Testis (tissue), 2 donors: ENCODE measurements at regions not wholly inside any gene's neighbourhood (a gene's known extent, or its start where the extent isn't known, plus 50 kb on each side); places are given as distances from the start of the nearest gene placed in this dataset.

Experiments
- POLR2A ChIP-seq: fragments of 450-650 bp; IDR thresholded peaks from one replicate; pipeline ENCODE4 v1.6.1; 2017; ENCODE audit warnings: antibody characterized with exemption, mild to moderate bottlenecking, moderate library complexity
- TF ChIP-seq, protein P1 (sequence below), 3 experiments: fragments of 450-650 bp in 2 of 3; fragments of 200-600 bp in 1 of 3; sonication (generic) in 1 of 3; IDR thresholded peaks; one replicate each; pipeline ENCODE4 v1.5.1; 2016 to 2019; ENCODE audit warnings: antibody characterized with exemption in 3 of 3, mild to moderate bottlenecking in 2 of 3, moderate library complexity in 1 of 3

DNA sequence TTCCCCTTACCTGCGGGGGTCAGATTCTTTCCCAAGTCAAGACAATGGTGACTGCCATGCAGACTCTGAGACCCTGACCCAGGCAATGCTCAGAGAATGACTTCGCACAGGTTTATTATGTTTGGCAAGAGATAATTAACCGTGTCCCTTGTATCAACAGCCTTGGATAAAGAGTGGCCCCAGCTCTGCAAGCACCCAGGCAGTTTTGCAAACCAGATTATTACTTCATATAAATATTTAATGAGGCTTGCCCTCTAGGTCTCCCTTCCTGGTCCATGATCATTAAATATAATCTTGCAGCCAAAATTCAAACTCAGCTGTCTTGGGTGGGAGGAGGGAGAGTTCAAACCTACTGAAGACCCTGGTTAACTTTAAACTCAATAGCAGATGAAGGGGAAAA is 156.5 kb downstream of the ANKRD60 start:
- TF ChIP-seq POLR2A = no peak
- TF ChIP-seq, protein P1, sequence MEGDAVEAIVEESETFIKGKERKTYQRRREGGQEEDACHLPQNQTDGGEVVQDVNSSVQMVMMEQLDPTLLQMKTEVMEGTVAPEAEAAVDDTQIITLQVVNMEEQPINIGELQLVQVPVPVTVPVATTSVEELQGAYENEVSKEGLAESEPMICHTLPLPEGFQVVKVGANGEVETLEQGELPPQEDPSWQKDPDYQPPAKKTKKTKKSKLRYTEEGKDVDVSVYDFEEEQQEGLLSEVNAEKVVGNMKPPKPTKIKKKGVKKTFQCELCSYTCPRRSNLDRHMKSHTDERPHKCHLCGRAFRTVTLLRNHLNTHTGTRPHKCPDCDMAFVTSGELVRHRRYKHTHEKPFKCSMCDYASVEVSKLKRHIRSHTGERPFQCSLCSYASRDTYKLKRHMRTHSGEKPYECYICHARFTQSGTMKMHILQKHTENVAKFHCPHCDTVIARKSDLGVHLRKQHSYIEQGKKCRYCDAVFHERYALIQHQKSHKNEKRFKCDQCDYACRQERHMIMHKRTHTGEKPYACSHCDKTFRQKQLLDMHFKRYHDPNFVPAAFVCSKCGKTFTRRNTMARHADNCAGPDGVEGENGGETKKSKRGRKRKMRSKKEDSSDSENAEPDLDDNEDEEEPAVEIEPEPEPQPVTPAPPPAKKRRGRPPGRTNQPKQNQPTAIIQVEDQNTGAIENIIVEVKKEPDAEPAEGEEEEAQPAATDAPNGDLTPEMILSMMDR (IDR thresholded peaks at IDR 0.05) = no peak
